ENCODE measurements at regions not wholly inside any gene's neighbourhood (a gene's known extent, or its start where the extent isn't known, plus 50 kb on each side); places are given as distances from the start of the nearest gene placed in this dataset.

DNA sequence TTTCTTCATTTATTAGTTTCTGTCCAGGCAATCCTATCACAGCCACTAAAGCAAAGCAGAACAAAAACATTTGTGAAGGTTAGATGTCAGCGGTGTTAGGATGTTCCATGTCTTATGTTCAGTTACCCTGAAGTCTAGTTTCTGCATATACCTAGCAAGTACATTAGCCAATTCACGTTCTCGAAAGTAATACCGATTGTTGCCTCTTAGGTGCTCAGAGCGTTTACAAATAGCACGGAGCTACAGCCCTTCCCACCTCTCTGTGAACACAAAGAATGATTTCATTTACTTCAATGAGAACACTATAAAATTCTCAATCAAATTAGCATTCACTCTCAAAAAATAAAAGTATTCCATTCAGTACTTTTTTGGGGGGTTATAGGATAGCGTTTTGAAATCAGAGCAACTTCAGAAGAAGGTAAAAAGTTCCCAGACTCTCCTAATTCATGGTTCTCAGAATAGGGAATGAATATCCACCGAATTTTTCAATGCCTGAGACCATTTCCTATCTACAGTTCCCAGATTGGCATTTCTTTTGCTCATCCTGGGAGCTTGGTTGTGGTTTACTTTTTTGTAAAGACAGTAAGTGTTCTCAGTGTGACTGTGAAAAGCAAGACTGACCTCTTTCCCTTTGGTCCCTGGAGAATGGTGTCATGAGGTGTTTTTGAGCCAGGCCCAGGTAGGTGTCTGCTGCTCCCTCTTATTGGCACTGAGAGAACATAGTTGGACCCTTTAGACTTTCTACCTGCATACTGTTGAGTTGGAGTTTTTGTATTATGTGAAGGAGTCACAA lies 488.0 kb upstream of the RGS6 start:
- Histone ChIP-seq H3K4me1 (replicated peaks in 1 of 2; ENCODE audit: control insufficient read depth in 2 of 2, insufficient read depth in 2 of 2, low read length in 2 of 2) (no peaks in the 10 kb centered on the region), H4K20me1 (replicated peaks; ENCODE audit: control insufficient read depth, insufficient read depth, low read length) (no peaks in the 10 kb centered on the region), H3K27ac (ENCODE audit: extremely low read depth, low read depth, low read length) (no peak overlapping the region), H3K9me3 (replicated peaks; ENCODE audit: control insufficient read depth, insufficient read depth, low read depth, low read length) (no peaks in the 10 kb centered on the region), H3K4me3 (no peak overlapping the region), H3K4me2 (ENCODE audit: insufficient read depth, low read length) (no peak overlapping the region), H3K36me3 (ENCODE audit: control insufficient read depth, insufficient read depth, low read length) (no peaks in the 10 kb centered on the region), H3K9me1 (ENCODE audit: control insufficient read depth, insufficient read depth, low read length) (no peaks in the 10 kb centered on the region), H3K9ac (ENCODE audit: insufficient read depth in 1 of 2, low read depth in 2 of 2, low read length in 2 of 2) (no peak overlapping the region), H3K27me3 (ENCODE audit: control insufficient read depth in 2 of 2, insufficient read depth in 2 of 2, low read length in 2 of 2) (no peaks in the 10 kb centered on the region), H2AFZ (ENCODE audit: low read depth, low read length) (no peak overlapping the region), H3K79me2 (ENCODE audit: control insufficient read depth, insufficient read depth, low read length) (no peaks in the 10 kb centered on the region)
- BruUV-seq (replicated peaks): no TSS peak
- 66% methylated on average over 8 of the region's 8 CpGs for WGBS (ENCODE audit: insufficient coverage, low coverage, missing lambda C conversion rate)
- in situ Hi-C loops (cut with MboI): no loop called here
- ChIA-PET POLR2A (no interaction called here), CTCF (ENCODE audit: low intra/inter-chr PET ratio) (no interaction called here)
- DNase-seq (ENCODE audit: extremely low read depth in 1 of 4, low spot score in 3 of 4) (no peak), FAIRE-seq (no peak), ATAC-seq (no peak)
- intact Hi-C loops (cut with micrococcal nuclease): no loop called here
- TF ChIP-seq CBFB (CRISPR knock-in tag; IDR thresholded peaks at IDR 0.05) (no peak), ZNF57 (CRISPR knock-in tag; IDR thresholded peaks at IDR 0.05) (no peak), MAFF (IDR thresholded peaks at IDR 0.05; ENCODE audit: low read length) (no peak), TEAD2 (tag; IDR thresholded peaks at IDR 0.05) (no peak), ARID1B (IDR thresholded peaks at IDR 0.05) (no peak), ZFP36 (IDR thresholded peaks at IDR 0.05; ENCODE audit: low read depth, low read length, partially characterized antibody) (no peak), CEBPB (tag; IDR thresholded peaks at IDR 0.05) (no peak), ZBTB1 (CRISPR knock-in tag; IDR thresholded peaks at IDR 0.05; ENCODE audit: borderline replicate concordance, low read depth) (no peak), NCOR1 (IDR thresholded peaks at IDR 0.05) (no peak), HNRNPK (IDR thresholded peaks at IDR 0.05; ENCODE audit: low read depth, low read length, poor library complexity, severe bottlenecking) (no peak), PCBP2 (IDR thresholded peaks at IDR 0.05; ENCODE audit: low read depth, low read length, poor library complexity, severe bottlenecking) (no peak)
- TF ChIP-seq, protein P1, sequence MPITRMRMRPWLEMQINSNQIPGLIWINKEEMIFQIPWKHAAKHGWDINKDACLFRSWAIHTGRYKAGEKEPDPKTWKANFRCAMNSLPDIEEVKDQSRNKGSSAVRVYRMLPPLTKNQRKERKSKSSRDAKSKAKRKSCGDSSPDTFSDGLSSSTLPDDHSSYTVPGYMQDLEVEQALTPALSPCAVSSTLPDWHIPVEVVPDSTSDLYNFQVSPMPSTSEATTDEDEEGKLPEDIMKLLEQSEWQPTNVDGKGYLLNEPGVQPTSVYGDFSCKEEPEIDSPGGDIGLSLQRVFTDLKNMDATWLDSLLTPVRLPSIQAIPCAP (CRISPR knock-in tag; IDR thresholded peaks at IDR 0.05; ENCODE audit: borderline replicate concordance): no peak
- TF ChIP-seq, protein P2, sequence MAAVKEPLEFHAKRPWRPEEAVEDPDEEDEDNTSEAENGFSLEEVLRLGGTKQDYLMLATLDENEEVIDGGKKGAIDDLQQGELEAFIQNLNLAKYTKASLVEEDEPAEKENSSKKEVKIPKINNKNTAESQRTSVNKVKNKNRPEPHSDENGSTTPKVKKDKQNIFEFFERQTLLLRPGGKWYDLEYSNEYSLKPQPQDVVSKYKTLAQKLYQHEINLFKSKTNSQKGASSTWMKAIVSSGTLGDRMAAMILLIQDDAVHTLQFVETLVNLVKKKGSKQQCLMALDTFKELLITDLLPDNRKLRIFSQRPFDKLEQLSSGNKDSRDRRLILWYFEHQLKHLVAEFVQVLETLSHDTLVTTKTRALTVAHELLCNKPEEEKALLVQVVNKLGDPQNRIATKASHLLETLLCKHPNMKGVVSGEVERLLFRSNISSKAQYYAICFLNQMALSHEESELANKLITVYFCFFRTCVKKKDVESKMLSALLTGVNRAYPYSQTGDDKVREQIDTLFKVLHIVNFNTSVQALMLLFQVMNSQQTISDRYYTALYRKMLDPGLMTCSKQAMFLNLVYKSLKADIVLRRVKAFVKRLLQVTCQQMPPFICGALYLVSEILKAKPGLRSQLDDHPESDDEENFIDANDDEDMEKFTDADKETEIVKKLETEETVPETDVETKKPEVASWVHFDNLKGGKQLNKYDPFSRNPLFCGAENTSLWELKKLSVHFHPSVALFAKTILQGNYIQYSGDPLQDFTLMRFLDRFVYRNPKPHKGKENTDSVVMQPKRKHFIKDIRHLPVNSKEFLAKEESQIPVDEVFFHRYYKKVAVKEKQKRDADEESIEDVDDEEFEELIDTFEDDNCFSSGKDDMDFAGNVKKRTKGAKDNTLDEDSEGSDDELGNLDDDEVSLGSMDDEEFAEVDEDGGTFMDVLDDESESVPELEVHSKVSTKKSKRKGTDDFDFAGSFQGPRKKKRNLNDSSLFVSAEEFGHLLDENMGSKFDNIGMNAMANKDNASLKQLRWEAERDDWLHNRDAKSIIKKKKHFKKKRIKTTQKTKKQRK (IDR thresholded peaks at IDR 0.05; ENCODE audit: borderline replicate concordance, low read depth, low read length): no peak
- TF ChIP-seq, protein P3, sequence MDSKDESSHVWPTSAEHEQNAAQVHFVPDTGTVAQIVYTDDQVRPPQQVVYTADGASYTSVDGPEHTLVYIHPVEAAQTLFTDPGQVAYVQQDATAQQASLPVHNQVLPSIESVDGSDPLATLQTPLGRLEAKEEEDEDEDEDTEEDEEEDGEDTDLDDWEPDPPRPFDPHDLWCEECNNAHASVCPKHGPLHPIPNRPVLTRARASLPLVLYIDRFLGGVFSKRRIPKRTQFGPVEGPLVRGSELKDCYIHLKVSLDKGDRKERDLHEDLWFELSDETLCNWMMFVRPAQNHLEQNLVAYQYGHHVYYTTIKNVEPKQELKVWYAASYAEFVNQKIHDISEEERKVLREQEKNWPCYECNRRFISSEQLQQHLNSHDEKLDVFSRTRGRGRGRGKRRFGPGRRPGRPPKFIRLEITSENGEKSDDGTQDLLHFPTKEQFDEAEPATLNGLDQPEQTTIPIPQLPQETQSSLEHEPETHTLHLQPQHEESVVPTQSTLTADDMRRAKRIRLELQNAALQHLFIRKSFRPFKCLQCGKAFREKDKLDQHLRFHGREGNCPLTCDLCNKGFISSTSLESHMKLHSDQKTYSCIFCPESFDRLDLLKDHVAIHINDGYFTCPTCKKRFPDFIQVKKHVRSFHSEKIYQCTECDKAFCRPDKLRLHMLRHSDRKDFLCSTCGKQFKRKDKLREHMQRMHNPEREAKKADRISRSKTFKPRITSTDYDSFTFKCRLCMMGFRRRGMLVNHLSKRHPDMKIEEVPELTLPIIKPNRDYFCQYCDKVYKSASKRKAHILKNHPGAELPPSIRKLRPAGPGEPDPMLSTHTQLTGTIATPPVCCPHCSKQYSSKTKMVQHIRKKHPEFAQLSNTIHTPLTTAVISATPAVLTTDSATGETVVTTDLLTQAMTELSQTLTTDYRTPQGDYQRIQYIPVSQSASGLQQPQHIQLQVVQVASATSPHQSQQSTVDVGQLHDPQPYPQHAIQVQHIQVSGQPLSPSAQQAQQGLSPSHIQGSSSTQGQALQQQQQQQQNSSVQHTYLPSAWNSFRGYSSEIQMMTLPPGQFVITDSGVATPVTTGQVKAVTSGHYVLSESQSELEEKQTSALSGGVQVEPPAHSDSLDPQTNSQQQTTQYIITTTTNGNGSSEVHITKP (IDR thresholded peaks at IDR 0.05; ENCODE audit: partially characterized antibody): no peak

Data from K562 (cell line).